Adrenal gland (tissue), 9 donors: ENCODE measurements at regions not wholly inside any gene's neighbourhood (a gene's known extent, or its start where the extent isn't known, plus 50 kb on each side); places are given as distances from the start of the nearest gene placed in this dataset.
"Not testable (repeated sequence)": the region's sequence is repeated elsewhere in the genome, so short reads cannot be mapped to it uniquely, and the experiment has no call there.

Source experiments
- DNase-seq, 7 donors: peaks; one replicate each; pipeline ENCODE4 v3.0.0-alpha.2; 2019 to 2020
- H3K27ac ChIP-seq, 5 donors: fragments of 200-600 bp; sonication (generic) in 4 of 5; 1 replicate in 3 of 5; 2 replicates in 2 of 5; pipeline versions ENCODE4 v1.5.1 to v1.8.0; 2016 to 2020; ENCODE audit warnings: mild to moderate bottlenecking in 1 of 5
- H3K27me3 ChIP-seq: fragments of 200-600 bp; 2 replicates; pipeline ENCODE4 v1.8.0; 2021
- H3K36me3 ChIP-seq, 2 donors: fragments of 200-600 bp; replicated peaks in 1 of 2; 1 replicate in 1 of 2; 2 replicates in 1 of 2; pipeline versions ENCODE4 v1.5.1 to v1.8.0; 2018 to 2022
- H3K4me1 ChIP-seq, 2 donors: fragments of 200-600 bp; replicated peaks in 1 of 2; 1 replicate in 1 of 2; 2 replicates in 1 of 2; pipeline versions ENCODE4 v1.5.1 to v1.8.0; 2018 to 2021
- H3K4me3 ChIP-seq, 4 donors: fragments of 200-600 bp; sonication (generic) in 3 of 4; one replicate each; pipeline ENCODE4 v1.5.1; 2016 to 2018
- H3K9me3 ChIP-seq, 3 donors: fragments of 200-600 bp; sonication (generic) in 1 of 3; replicated peaks in 1 of 3; 1 replicate in 2 of 3; 2 replicates in 1 of 3; pipeline versions ENCODE4 v1.5.1 to v1.8.0; 2016 to 2021
- CTCF ChIP-seq, 6 experiments: fragments of 450-650 bp in 4 of 6; fragments of 200-600 bp in 2 of 6; sonication (generic) in 1 of 6; IDR thresholded peaks; 1 replicate in 5 of 6; 2 replicates in 1 of 6; pipeline versions ENCODE4 v1.5.1 to v1.8.0; 2016 to 2021; ENCODE audit warnings: antibody characterized with exemption in 6 of 6, mild to moderate bottlenecking in 2 of 6, moderate library complexity in 1 of 6
- POLR2A ChIP-seq, 2 donors: fragments of 450-650 bp; IDR thresholded peaks; one replicate each; pipeline ENCODE4 v1.6.1; 2017; ENCODE audit warnings: antibody characterized with exemption in 2 of 2, mild to moderate bottlenecking in 2 of 2, moderate library complexity in 1 of 2
- WGBS, 4 donors: extraction: QIAGEN DNeasy Blood & Tissue Kit in 2 of 4; methylation state at CpG; one replicate each; pipeline versions ENCODE4 v1.1.5 to v1.1.7; 2013 to 2017; 5-methylcytosine and 5-hydroxymethylcytosine counted together
- intact Hi-C, 2 donors: fragments of 100-400 bp; cut with DNase I; formaldehyde crosslinking; loops; one replicate each; pipeline versions ENCODE4 v1.14.1 to v1.15.0; 2022 to 2023
- donor health status: healthy with polysubstance abuse.
- donor health status: Bipolar disorder and iron deficiency.
- donor health status: DM: yes; HTN: yes; CAD: no.
- donor health status: DM: no; HTN: no; CAD: no.
- donor health status: DM: no; HTN: no; CAD: no.

GRCh38 chr4:53943345-53944085, 120.9 kb downstream of the CHIC2 start:
- Histone ChIP-seq H3K4me3 (no peak overlapping the region), H3K27me3 (no peaks in the 10 kb centered on the region), H3K4me1 (no peaks in the 10 kb centered on the region), H3K36me3 (no peaks in the 10 kb centered on the region), H3K27ac (no peak overlapping the region), H3K9me3 (peaks cover 0 to 4% (median 0%) of the 10 kb centered on the region in 3 donors)
- intact Hi-C loops, result no loop called here
- TF ChIP-seq POLR2A (IDR thresholded peaks at IDR 0.05) (no peak), CTCF (IDR thresholded peaks at IDR 0.05) (no peak)
- DNase-seq, result no peak
- WGBS, 4 donors, result 63 to 72% (median 70%) methylated on average over 2 of the region's 2 CpGs

- WGBS, 4 donors, result 76 to 93% (median 86%) methylated on average over 3 of the region's 3 CpGs
- no peak overlapping the region for H3K4me3 ChIP-seq
- no peak overlapping the region for H3K27ac ChIP-seq
- no peaks in the 10 kb centered on the region for H3K36me3 ChIP-seq
- no peaks in the 10 kb centered on the region for H3K27me3 ChIP-seq
- H3K9me3 ChIP-seq, result peaks cover 0 to 4% (median 0%) of the 10 kb centered on the region in 3 donors
- intact Hi-C loops, result no loop called here
- H3K4me1 ChIP-seq, result no peaks in the 10 kb centered on the region
- TF ChIP-seq CTCF (IDR thresholded peaks at IDR 0.05) (no peak), POLR2A (IDR thresholded peaks at IDR 0.05) (no peak)
- no peak for DNase-seq
Measured at GRCh38 chr4:53942712-53943111, 121.7 kb downstream of the CHIC2 start.

GRCh38 chr4:53941331-53941730, 123.1 kb downstream of the CHIC2 start:
- WGBS, 4 donors, result 94 to 99% (median 97%) methylated on average over 4 of the region's 4 CpGs
- H3K4me3 ChIP-seq, result no peak overlapping the region
- H3K9me3 ChIP-seq, result peaks cover 0 to 4% (median 0%) of the 10 kb centered on the region in 3 donors
- H3K36me3 ChIP-seq, result no peaks in the 10 kb centered on the region
- no peaks in the 10 kb centered on the region for H3K4me1 ChIP-seq
- no peak overlapping the region for H3K27ac ChIP-seq
- DNase-seq, result no peak
- intact Hi-C loops, result no loop called here
- H3K27me3 ChIP-seq, result no peaks in the 10 kb centered on the region
- no peak for TF ChIP-seq CTCF (IDR thresholded peaks at IDR 0.05)
- TF ChIP-seq POLR2A (IDR thresholded peaks at IDR 0.05), result no peak

- H3K27ac ChIP-seq, intact Hi-C loops, H3K9me3 ChIP-seq, DNase-seq, H3K4me1 ChIP-seq, H3K36me3 ChIP-seq, H3K4me3 ChIP-seq, H3K27me3 ChIP-seq: not testable (repeated sequence)
- WGBS, 4 donors, result 95 to 98% (median 97%) methylated on average over 3 of the region's 3 CpGs
Measured at GRCh38 chr4:53939892-53940291, 124.5 kb downstream of the CHIC2 start.

GRCh38 chr4:53937918-53938317, 126.5 kb downstream of the CHIC2 start:
- H3K27me3 ChIP-seq, result no peaks in the 10 kb centered on the region
- WGBS, 4 donors, result 79 to 94% (median 85%) methylated on average over 7 of the region's 7 CpGs
- no peak for DNase-seq
- TF ChIP-seq POLR2A (IDR thresholded peaks at IDR 0.05), result no peak
- no peak for TF ChIP-seq CTCF (IDR thresholded peaks at IDR 0.05)
- H3K4me1 ChIP-seq, result no peaks in the 10 kb centered on the region
- intact Hi-C loops, result no loop called here
- peaks cover 0 to 4% (median 0%) of the 10 kb centered on the region in 3 donors for H3K9me3 ChIP-seq
- H3K27ac ChIP-seq, result no peak overlapping the region
- H3K36me3 ChIP-seq, result no peaks in the 10 kb centered on the region
- no peak overlapping the region for H3K4me3 ChIP-seq
